ENCODE measurements at regions not wholly inside any gene's neighbourhood (a gene's known extent, or its start where the extent isn't known, plus 50 kb on each side); places are given as distances from the start of the nearest gene placed in this dataset.
A peak's percentile ranks its signal among the peaks of the same experiment; 100 is the strongest.

DNA sequence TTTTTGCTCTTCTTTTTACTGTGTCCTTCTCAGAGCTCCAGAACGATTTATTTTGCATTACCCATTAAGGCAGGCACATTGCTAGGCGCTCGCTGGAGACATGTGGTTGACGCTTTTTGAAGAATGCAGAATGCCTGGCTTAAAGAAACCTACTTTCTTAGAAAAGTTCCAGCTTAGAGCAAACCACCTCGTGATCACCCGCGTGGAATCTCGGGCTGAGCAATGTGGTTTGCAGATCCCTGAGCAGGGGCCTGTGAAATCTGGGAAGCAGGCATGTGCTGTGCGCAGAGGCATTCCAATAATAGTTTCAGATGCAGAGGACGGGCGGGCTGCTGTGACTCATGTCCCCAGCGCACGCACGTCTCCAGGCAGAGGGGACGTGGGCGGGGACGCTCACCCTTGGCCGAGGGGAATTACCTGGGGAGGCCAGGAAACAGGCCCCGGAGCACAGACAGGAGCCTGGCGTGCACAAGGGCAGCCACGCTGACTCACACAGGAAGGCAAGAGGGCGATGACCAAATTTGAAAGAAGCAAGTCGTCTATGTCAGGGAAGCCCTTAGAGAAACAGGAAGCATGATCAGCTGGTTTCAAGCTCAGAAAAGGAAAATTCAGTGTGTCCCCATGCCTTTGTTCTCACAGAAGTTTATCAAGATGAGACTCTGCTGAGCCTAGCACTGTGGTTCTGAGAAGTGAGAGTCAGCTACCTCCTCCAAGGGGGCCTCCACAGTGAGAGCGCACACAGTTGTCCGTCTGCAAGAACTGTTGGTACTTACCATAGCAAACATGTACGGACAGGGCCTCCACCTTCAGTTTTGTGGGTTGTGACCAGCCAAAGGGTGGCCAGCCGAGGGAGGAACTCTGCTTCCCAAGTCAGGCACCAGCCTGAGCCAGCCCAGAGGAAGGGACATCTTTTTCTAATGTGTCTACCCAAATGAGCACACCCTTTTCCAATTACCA, 218.6 kb downstream of the PIK3R1 start (continued):
- TF ChIP-seq TRIM24 (CRISPR knock-in tag; IDR thresholded peaks at IDR 0.05) (no peak), ZNF510 (CRISPR knock-in tag; IDR thresholded peaks at IDR 0.05; ENCODE audit: low read depth) (no peak), TCF7 (IDR thresholded peaks at IDR 0.05; ENCODE audit: low read depth) (no peak), RFXAP (CRISPR knock-in tag; IDR thresholded peaks at IDR 0.05; ENCODE audit: borderline replicate concordance) (no peak), FOXO1 (CRISPR knock-in tag; IDR thresholded peaks at IDR 0.05) (no peak; the same call in 1 of the 2 replicates), ZMYM2 (CRISPR knock-in tag; IDR thresholded peaks at IDR 0.05) (no peak; the same call in 1 of the 2 replicates), ZNF775 (CRISPR knock-in tag; IDR thresholded peaks at IDR 0.05; ENCODE audit: borderline replicate concordance) (no peak), FOSL1 (CRISPR knock-in tag; IDR thresholded peaks at IDR 0.05; ENCODE audit: borderline replicate concordance) (no peak; the same call in 1 of the 2 replicates), DMAP1 (CRISPR knock-in tag; IDR thresholded peaks at IDR 0.05) (no peak), ZNF496 (CRISPR knock-in tag; IDR thresholded peaks at IDR 0.05; ENCODE audit: insufficient replicate concordance) (no peak), TGIF2 (CRISPR knock-in tag; IDR thresholded peaks at IDR 0.05) (no peak), KLF13 (CRISPR knock-in tag; IDR thresholded peaks at IDR 0.05) (no peak), SP4 (CRISPR knock-in tag; IDR thresholded peaks at IDR 0.05) (no peak), FOXA1 (IDR thresholded peaks at IDR 0.05) (no peak), FOXA1 (CRISPR knock-in tag; IDR thresholded peaks at IDR 0.05) (no peak)
- TF ChIP-seq, protein P1, sequence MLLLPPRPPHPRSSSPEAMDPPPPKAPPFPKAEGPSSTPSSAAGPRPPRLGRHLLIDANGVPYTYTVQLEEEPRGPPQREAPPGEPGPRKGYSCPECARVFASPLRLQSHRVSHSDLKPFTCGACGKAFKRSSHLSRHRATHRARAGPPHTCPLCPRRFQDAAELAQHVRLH (CRISPR knock-in tag; IDR thresholded peaks at IDR 0.05; ENCODE audit: borderline replicate concordance, low read depth), result no peak
- TF ChIP-seq, protein P2, sequence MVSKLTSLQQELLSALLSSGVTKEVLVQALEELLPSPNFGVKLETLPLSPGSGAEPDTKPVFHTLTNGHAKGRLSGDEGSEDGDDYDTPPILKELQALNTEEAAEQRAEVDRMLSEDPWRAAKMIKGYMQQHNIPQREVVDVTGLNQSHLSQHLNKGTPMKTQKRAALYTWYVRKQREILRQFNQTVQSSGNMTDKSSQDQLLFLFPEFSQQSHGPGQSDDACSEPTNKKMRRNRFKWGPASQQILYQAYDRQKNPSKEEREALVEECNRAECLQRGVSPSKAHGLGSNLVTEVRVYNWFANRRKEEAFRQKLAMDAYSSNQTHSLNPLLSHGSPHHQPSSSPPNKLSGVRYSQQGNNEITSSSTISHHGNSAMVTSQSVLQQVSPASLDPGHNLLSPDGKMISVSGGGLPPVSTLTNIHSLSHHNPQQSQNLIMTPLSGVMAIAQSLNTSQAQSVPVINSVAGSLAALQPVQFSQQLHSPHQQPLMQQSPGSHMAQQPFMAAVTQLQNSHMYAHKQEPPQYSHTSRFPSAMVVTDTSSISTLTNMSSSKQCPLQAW (CRISPR knock-in tag; IDR thresholded peaks at IDR 0.05), result peak; percentile 88
- TF ChIP-seq, protein P3, sequence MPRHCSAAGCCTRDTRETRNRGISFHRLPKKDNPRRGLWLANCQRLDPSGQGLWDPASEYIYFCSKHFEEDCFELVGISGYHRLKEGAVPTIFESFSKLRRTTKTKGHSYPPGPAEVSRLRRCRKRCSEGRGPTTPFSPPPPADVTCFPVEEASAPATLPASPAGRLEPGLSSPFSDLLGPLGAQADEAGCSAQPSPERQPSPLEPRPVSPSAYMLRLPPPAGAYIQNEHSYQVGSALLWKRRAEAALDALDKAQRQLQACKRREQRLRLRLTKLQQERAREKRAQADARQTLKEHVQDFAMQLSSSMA (CRISPR knock-in tag; IDR thresholded peaks at IDR 0.05), result no peak
- TF ChIP-seq, protein P4, sequence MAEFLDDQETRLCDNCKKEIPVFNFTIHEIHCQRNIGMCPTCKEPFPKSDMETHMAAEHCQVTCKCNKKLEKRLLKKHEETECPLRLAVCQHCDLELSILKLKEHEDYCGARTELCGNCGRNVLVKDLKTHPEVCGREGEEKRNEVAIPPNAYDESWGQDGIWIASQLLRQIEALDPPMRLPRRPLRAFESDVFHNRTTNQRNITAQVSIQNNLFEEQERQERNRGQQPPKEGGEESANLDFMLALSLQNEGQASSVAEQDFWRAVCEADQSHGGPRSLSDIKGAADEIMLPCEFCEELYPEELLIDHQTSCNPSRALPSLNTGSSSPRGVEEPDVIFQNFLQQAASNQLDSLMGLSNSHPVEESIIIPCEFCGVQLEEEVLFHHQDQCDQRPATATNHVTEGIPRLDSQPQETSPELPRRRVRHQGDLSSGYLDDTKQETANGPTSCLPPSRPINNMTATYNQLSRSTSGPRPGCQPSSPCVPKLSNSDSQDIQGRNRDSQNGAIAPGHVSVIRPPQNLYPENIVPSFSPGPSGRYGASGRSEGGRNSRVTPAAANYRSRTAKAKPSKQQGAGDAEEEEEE (CRISPR knock-in tag; IDR thresholded peaks at IDR 0.05; ENCODE audit: borderline replicate concordance), result no peak
- TF ChIP-seq, protein P5, sequence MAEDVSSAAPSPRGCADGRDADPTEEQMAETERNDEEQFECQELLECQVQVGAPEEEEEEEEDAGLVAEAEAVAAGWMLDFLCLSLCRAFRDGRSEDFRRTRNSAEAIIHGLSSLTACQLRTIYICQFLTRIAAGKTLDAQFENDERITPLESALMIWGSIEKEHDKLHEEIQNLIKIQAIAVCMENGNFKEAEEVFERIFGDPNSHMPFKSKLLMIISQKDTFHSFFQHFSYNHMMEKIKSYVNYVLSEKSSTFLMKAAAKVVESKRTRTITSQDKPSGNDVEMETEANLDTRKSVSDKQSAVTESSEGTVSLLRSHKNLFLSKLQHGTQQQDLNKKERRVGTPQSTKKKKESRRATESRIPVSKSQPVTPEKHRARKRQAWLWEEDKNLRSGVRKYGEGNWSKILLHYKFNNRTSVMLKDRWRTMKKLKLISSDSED (CRISPR knock-in tag; IDR thresholded peaks at IDR 0.05), result no peak
- TF ChIP-seq, protein P6, sequence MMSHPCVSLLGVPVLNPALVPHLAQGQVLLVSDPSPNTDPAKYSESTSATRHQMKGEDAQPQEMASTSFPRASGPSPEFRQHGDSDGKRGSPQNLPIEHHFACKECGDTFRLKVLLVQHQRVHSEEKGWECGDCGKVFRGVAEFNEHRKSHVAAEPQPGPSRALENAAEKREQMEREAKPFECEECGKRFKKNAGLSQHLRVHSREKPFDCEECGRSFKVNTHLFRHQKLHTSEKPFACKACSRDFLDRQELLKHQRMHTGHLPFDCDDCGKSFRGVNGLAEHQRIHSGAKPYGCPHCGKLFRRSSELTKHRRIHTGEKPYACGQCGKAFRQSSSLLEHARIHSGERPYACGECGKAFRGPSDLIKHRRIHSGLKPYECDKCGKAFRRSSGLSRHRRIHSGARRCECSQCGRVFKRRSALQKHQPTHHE (CRISPR knock-in tag; IDR thresholded peaks at IDR 0.05; ENCODE audit: borderline replicate concordance), result no peak

All from HepG2 (cell line).